ENCODE measurements at regions not wholly inside any gene's neighbourhood (a gene's known extent, or its start where the extent isn't known, plus 50 kb on each side); places are given as distances from the start of the nearest gene placed in this dataset.

- Histone ChIP-seq H3K4me3 (ENCODE audit: low read depth in 2 of 2, low read length in 2 of 2) (no peak overlapping the region), H3K9me3 (ENCODE audit: control insufficient read depth, insufficient read depth, low read depth, low read length) (peaks cover 3% of the 10 kb centered on the region; the same call in 1 of the 2 replicates), H3K4me1 (ENCODE audit: control insufficient read depth, insufficient read depth, low read length) (no peaks in the 10 kb centered on the region), H3K27me3 (ENCODE audit: control insufficient read depth, insufficient read depth, low read length) (no peaks in the 10 kb centered on the region), H3K27ac (ENCODE audit: low read length) (no peak overlapping the region), H3K36me3 (ENCODE audit: control insufficient read depth, insufficient read depth, low read length) (no peaks in the 10 kb centered on the region)
- in situ Hi-C loops (cut with HindIII; ENCODE audit: low pct_unique_long_range_greater_than_20kb, low sequenced_read_pairs) (no loop called here), intact Hi-C loops (cut with micrococcal nuclease; ENCODE audit: unreplicated experiment) (no loop called here)
- POLR2A ChIA-PET, result no interaction called here
- CTCF ChIA-PET, result no interaction called here
- BruUV-seq (replicated peaks), result no TSS peak
- DNase-seq (ENCODE audit: low read depth, low spot score) (no peak), ATAC-seq (no peak)
- TF ChIP-seq TCF7L2 (IDR thresholded peaks at IDR 0.05; ENCODE audit: low read depth, low read length), result no peak
Measured at GRCh38 chr18:33870059-33870458, 292.0 kb downstream of the ASXL3 start.

GRCh38 chr18:33866386-33866785 lies 288.4 kb downstream of the ASXL3 start:
- DNase-seq (ENCODE audit: low read depth, low spot score) (no peak), ATAC-seq (no peak)
- in situ Hi-C loops (cut with HindIII; ENCODE audit: low pct_unique_long_range_greater_than_20kb, low sequenced_read_pairs), result no loop called here
- no peak overlapping the region for H3K27ac ChIP-seq (ENCODE audit: low read length)
- H3K4me1 ChIP-seq (ENCODE audit: control insufficient read depth, insufficient read depth, low read length), result no peaks in the 10 kb centered on the region
- no TSS peak for BruUV-seq (replicated peaks)
- POLR2A ChIA-PET, result no interaction called here
- intact Hi-C loops (cut with micrococcal nuclease; ENCODE audit: unreplicated experiment), result no loop called here
- CTCF ChIA-PET, result no interaction called here
- TF ChIP-seq TCF7L2 (IDR thresholded peaks at IDR 0.05; ENCODE audit: low read depth, low read length) (no peak), POLR2AphosphoS5 (IDR thresholded peaks at IDR 0.05; ENCODE audit: low read depth, low read length) (no peak), CTCF (IDR thresholded peaks at IDR 0.05) (no peak), REST (IDR thresholded peaks at IDR 0.05; ENCODE audit: insufficient read depth in 1 of 2, low read depth in 2 of 2, low read length in 1 of 2) (no peak), SIN3A (IDR thresholded peaks at IDR 0.05; ENCODE audit: borderline replicate concordance, insufficient read depth, low read depth, low read length) (no peak)
- no peaks in the 10 kb centered on the region for H3K36me3 ChIP-seq (ENCODE audit: control insufficient read depth, insufficient read depth, low read length)
- no peaks in the 10 kb centered on the region for H3K27me3 ChIP-seq (ENCODE audit: control insufficient read depth, insufficient read depth, low read length)
- H3K9me3 ChIP-seq (ENCODE audit: control insufficient read depth, insufficient read depth, low read depth, low read length), result peaks cover 9% of the 10 kb centered on the region
- no peak overlapping the region for H3K4me3 ChIP-seq (ENCODE audit: low read depth in 2 of 2, low read length in 2 of 2)

- no peak for TF ChIP-seq TCF7L2 (IDR thresholded peaks at IDR 0.05; ENCODE audit: low read depth, low read length)
- no peak for TF ChIP-seq CTCF (IDR thresholded peaks at IDR 0.05)
- no peak for TF ChIP-seq POLR2AphosphoS5 (IDR thresholded peaks at IDR 0.05; ENCODE audit: low read depth, low read length)
- no peak for TF ChIP-seq REST (IDR thresholded peaks at IDR 0.05; ENCODE audit: insufficient read depth in 1 of 2, low read depth in 2 of 2, low read length in 1 of 2)
- Histone ChIP-seq H3K27ac (ENCODE audit: low read length) (no peak overlapping the region), H3K36me3 (ENCODE audit: control insufficient read depth, insufficient read depth, low read length) (no peaks in the 10 kb centered on the region), H3K4me1 (ENCODE audit: control insufficient read depth, insufficient read depth, low read length) (no peaks in the 10 kb centered on the region), H3K4me3 (ENCODE audit: low read depth in 2 of 2, low read length in 2 of 2) (no peak overlapping the region), H3K27me3 (ENCODE audit: control insufficient read depth, insufficient read depth, low read length) (no peaks in the 10 kb centered on the region), H3K9me3 (ENCODE audit: control insufficient read depth, insufficient read depth, low read depth, low read length) (peaks cover 6% of the 10 kb centered on the region)
- ATAC-seq (no peak), DNase-seq (ENCODE audit: low read depth, low spot score) (no peak)
- BruUV-seq (replicated peaks), result no TSS peak
- intact Hi-C loops (cut with micrococcal nuclease; ENCODE audit: unreplicated experiment) (no loop called here), in situ Hi-C loops (cut with HindIII; ENCODE audit: low pct_unique_long_range_greater_than_20kb, low sequenced_read_pairs) (no loop called here)
- CTCF ChIA-PET, result no interaction called here
- POLR2A ChIA-PET, result no interaction called here
Measured at GRCh38 chr18:33863912-33864311, 285.9 kb downstream of the ASXL3 start.
